ENCODE measurements at regions not wholly inside any gene's neighbourhood (a gene's known extent, or its start where the extent isn't known, plus 50 kb on each side); places are given as distances from the start of the nearest gene placed in this dataset.
"Not testable (repeated sequence)": the region's sequence is repeated elsewhere in the genome, so short reads cannot be mapped to it uniquely, and the experiment has no call there.

DNA sequence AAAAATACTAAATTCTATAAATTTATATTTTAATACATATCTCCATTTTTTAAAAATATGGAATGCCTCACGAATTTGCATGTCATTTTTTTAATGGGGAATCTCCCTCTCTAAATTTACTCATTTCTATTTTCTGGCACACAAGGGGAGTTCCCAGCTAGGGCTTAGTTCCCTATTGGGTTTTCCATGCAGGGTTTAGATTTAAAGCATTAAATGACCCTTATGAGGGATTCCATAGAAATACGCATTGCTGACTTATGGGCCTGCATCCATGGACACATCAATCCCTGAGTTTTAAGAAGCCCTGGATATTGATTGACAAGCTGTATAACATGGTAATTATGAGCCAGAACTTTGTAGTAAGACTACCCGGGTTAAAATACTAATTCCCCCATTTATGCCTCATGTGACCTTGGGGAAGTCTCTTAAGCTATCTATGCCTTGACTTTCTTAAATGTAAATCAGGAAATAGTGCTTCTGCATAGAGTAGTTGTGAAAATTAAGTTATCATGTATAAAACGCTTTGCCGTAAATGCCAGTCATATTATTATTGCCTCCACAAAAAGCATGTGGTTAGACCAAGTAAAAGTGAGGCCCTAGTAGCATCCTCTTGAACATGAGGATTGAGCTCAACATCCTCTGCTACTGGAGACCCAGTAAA lies 78.8 kb upstream of the ANKRD1 start:
- Mint-ChIP-seq H3K4me1 (no peaks in the 10 kb centered on the region), H3K4me3 (no peak overlapping the region), H3K36me3 (no peaks in the 10 kb centered on the region), H3K27ac (no peak overlapping the region), H3K9me3 (no peaks in the 10 kb centered on the region), H3K27me3 (ENCODE audit: low read depth in 2 of 2) (peaks cover 0 to 6% of the 10 kb centered on the region in 2 donors)
- H3K36me3 ChIP-seq (ENCODE audit: control insufficient read depth, insufficient read depth, low read length), result no peaks in the 10 kb centered on the region
- no peaks in the 10 kb centered on the region for H3K27me3 ChIP-seq (ENCODE audit: control insufficient read depth, insufficient read depth, low read length)
- TF ChIP-seq, protein P1, sequence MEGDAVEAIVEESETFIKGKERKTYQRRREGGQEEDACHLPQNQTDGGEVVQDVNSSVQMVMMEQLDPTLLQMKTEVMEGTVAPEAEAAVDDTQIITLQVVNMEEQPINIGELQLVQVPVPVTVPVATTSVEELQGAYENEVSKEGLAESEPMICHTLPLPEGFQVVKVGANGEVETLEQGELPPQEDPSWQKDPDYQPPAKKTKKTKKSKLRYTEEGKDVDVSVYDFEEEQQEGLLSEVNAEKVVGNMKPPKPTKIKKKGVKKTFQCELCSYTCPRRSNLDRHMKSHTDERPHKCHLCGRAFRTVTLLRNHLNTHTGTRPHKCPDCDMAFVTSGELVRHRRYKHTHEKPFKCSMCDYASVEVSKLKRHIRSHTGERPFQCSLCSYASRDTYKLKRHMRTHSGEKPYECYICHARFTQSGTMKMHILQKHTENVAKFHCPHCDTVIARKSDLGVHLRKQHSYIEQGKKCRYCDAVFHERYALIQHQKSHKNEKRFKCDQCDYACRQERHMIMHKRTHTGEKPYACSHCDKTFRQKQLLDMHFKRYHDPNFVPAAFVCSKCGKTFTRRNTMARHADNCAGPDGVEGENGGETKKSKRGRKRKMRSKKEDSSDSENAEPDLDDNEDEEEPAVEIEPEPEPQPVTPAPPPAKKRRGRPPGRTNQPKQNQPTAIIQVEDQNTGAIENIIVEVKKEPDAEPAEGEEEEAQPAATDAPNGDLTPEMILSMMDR (IDR thresholded peaks at IDR 0.05), result no peak
- 82% methylated on average over 5 of the region's 5 CpGs for WGBS (ENCODE audit: insufficient coverage)
- no peak overlapping the region for H3K27ac ChIP-seq (ENCODE audit: low read length)
- H3K4me1 ChIP-seq (ENCODE audit: control insufficient read depth, insufficient read depth, low read length), result peaks cover 4% of the 10 kb centered on the region
- H3K9me3 ChIP-seq (ENCODE audit: control insufficient read depth, insufficient read depth, low read length), result no peaks in the 10 kb centered on the region
- intact Hi-C loops (cut with micrococcal nuclease), result no loop called here
- DNase-seq, result no peak
- no peak overlapping the region for H3K4me3 ChIP-seq (ENCODE audit: low read length)
- no peak for ATAC-seq

DNA sequence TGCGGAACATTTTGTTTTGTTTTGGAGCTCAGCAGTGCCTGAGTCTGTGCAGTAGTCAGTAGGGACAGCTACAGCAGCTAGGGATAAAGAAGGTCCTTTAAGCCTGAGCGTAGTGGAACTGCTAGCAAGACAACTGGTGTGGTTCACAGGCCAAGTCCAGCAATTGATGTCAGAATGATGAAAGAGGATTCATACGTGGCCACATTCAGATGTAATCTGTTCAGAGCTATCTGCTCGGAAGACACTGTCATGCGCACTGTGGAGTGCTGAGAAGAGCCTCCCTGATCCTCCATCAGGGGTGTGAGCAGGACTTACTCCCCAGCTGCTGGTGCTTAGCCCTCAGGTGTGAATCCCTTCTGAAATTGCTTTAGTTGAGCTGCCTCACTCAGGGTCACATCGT lies 79.6 kb upstream of the ANKRD1 start:
- H3K36me3 Mint-ChIP-seq, result no peaks in the 10 kb centered on the region
- no peak overlapping the region for H3K27ac Mint-ChIP-seq
- no peak overlapping the region for H3K4me3 ChIP-seq (ENCODE audit: low read length)
- H3K9me3 Mint-ChIP-seq, result no peaks in the 10 kb centered on the region
- H3K27me3 ChIP-seq (ENCODE audit: control insufficient read depth, insufficient read depth, low read length), result no peaks in the 10 kb centered on the region
- DNase-seq (no peak), ATAC-seq (no peak)
- H3K27ac ChIP-seq (ENCODE audit: low read length), result no peak overlapping the region
- no peaks in the 10 kb centered on the region for H3K9me3 ChIP-seq (ENCODE audit: control insufficient read depth, insufficient read depth, low read length)
- H3K36me3 ChIP-seq (ENCODE audit: control insufficient read depth, insufficient read depth, low read length), result no peaks in the 10 kb centered on the region
- TF ChIP-seq, protein P1 (IDR thresholded peaks at IDR 0.05), result no peak
- H3K4me1 Mint-ChIP-seq, result no peaks in the 10 kb centered on the region
- no peak overlapping the region for H3K4me3 Mint-ChIP-seq
- H3K27me3 Mint-ChIP-seq (ENCODE audit: low read depth in 2 of 2), result peaks cover 0 to 7% of the 10 kb centered on the region in 2 donors
- 89% methylated on average over 6 of the region's 6 CpGs for WGBS (ENCODE audit: insufficient coverage)
- peaks cover 4% of the 10 kb centered on the region for H3K4me1 ChIP-seq (ENCODE audit: control insufficient read depth, insufficient read depth, low read length)
- intact Hi-C loops (cut with micrococcal nuclease), result no loop called here

DNA sequence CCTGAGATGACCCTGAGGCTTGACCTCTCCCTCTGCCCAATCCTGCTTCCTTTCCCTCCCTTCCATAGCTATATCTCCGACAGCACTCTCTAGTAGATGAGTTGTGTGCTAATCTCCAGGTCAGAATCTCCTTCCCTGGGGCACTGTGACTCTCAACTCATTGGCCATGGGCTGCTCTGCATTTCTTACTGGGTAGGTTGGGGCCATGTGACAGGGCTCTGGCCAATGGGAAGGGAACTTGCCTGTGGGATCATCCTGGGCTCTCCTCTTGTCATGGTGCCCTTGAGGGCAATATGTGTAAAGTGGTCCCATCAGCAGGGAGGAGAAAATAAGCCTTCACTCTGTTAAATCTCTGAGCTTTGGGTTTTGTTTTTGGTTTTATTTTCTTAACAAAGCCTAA lies 80.1 kb upstream of the ANKRD1 start:
- no peak for DNase-seq
- Mint-ChIP-seq H3K4me1 (no peaks in the 10 kb centered on the region), H3K36me3 (no peaks in the 10 kb centered on the region), H3K9me3 (no peaks in the 10 kb centered on the region), H3K27me3 (ENCODE audit: low read depth in 2 of 2) (peaks cover 0 to 7% of the 10 kb centered on the region in 2 donors), H3K4me3 (no peak overlapping the region), H3K27ac (no peak overlapping the region)
- peaks cover 4% of the 10 kb centered on the region for H3K4me1 ChIP-seq (ENCODE audit: control insufficient read depth, insufficient read depth, low read length)
- no peaks in the 10 kb centered on the region for H3K9me3 ChIP-seq (ENCODE audit: control insufficient read depth, insufficient read depth, low read length)
- intact Hi-C loops (cut with micrococcal nuclease), result no loop called here
- no peak overlapping the region for H3K4me3 ChIP-seq (ENCODE audit: low read length)
- no peaks in the 10 kb centered on the region for H3K27me3 ChIP-seq (ENCODE audit: control insufficient read depth, insufficient read depth, low read length)
- 89% methylated on average over 1 of the region's 1 CpG for WGBS (ENCODE audit: insufficient coverage)
- no peaks in the 10 kb centered on the region for H3K36me3 ChIP-seq (ENCODE audit: control insufficient read depth, insufficient read depth, low read length)
- no peak overlapping the region for H3K27ac ChIP-seq (ENCODE audit: low read length)
- no peak for ATAC-seq
- TF ChIP-seq, protein P1 (IDR thresholded peaks at IDR 0.05), result no peak

DNA sequence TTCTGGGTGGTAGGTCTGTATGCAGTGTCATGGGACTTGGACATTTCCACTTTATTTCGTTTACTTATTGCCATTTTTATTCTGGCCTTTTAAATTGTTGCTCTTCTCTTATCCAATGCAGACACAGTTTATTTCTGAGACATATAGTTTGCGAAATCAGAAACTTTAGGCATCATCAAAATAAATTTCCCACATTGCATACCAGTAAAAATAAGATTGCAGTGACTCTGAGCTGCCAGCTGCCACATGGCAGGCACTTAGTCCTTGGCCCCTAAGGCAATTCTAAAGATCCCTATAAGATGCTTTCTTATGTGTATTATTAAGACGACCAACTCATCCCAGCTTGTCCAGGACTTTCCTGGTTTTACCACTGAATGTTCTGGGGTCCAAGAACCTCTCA lies 81.8 kb upstream of the ANKRD1 start:
- H3K4me1 Mint-ChIP-seq, result no peaks in the 10 kb centered on the region
- Histone ChIP-seq H3K36me3 (ENCODE audit: control insufficient read depth, insufficient read depth, low read length) (no peaks in the 10 kb centered on the region), H3K9me3 (ENCODE audit: control insufficient read depth, insufficient read depth, low read length) (no peaks in the 10 kb centered on the region), H3K27ac (ENCODE audit: low read length) (no peak overlapping the region), H3K27me3 (ENCODE audit: control insufficient read depth, insufficient read depth, low read length) (no peaks in the 10 kb centered on the region), H3K4me1 (ENCODE audit: control insufficient read depth, insufficient read depth, low read length) (peaks cover 8% of the 10 kb centered on the region), H3K4me3 (ENCODE audit: low read length) (no peak overlapping the region)
- H3K27ac Mint-ChIP-seq, result no peak overlapping the region
- no peak for DNase-seq
- no peak for ATAC-seq
- no peaks in the 10 kb centered on the region for H3K9me3 Mint-ChIP-seq
- TF ChIP-seq, protein P1 (IDR thresholded peaks at IDR 0.05), result no peak
- 83% methylated on average over 3 of the region's 3 CpGs for WGBS (ENCODE audit: insufficient coverage)
- intact Hi-C loops (cut with micrococcal nuclease), result no loop called here
- H3K27me3 Mint-ChIP-seq (ENCODE audit: low read depth in 2 of 2), result peaks cover 0 to 7% of the 10 kb centered on the region in 2 donors
- no peaks in the 10 kb centered on the region for H3K36me3 Mint-ChIP-seq
- H3K4me3 Mint-ChIP-seq, result no peak overlapping the region

DNA sequence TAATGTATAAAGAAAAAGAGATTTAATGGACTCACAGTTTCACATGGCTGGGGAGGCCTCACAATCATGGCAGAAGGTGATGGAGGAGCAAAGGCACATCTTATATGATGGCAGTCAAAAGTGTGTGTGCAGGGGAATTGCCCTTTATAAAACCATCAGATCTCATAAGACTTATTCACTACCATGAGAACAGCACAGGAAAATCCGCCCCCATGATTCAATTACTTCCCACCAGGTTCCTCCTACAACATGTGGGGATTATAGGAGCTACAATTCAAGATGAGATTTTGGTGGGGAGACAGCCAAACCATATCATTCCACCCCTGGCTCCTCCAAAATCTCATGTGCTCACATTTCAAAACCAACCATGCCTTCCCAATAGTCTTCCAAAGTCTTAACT lies 82.5 kb upstream of the ANKRD1 start:
- H3K4me3 ChIP-seq (ENCODE audit: low read length); H3K36me3 ChIP-seq (ENCODE audit: control insufficient read depth, insufficient read depth, low read length); H3K4me3 Mint-ChIP-seq; DNase-seq; H3K36me3 Mint-ChIP-seq; H3K27ac ChIP-seq (ENCODE audit: low read length); H3K27me3 Mint-ChIP-seq (ENCODE audit: low read depth in 2 of 2); H3K9me3 Mint-ChIP-seq; ATAC-seq; H3K9me3 ChIP-seq (ENCODE audit: control insufficient read depth, insufficient read depth, low read length); H3K4me1 Mint-ChIP-seq; H3K27ac Mint-ChIP-seq; H3K27me3 ChIP-seq (ENCODE audit: control insufficient read depth, insufficient read depth, low read length); intact Hi-C loops (cut with micrococcal nuclease): not testable (repeated sequence)
- H3K4me1 ChIP-seq (ENCODE audit: control insufficient read depth, insufficient read depth, low read length), result peaks cover 11% of the 10 kb centered on the region
- no CpG with 5 or more reads among the region's 1 CpG for WGBS (ENCODE audit: insufficient coverage)
